AG09319 (cell line): ENCODE measurements at regions not wholly inside any gene's neighbourhood (a gene's known extent, or its start where the extent isn't known, plus 50 kb on each side); places are given as distances from the start of the nearest gene placed in this dataset.

Experiments used
- DNase-seq: peaks from one replicate; pipeline ENCODE4 v3.0.0-alpha.2; 2010; ENCODE audit warnings: low read depth; ENCODE audit errors: extremely low read depth
- TF ChIP-seq, protein P1 (sequence below): IDR thresholded peaks from 2 replicates; pipeline ENCODE4 v1.5.1; 2011; ENCODE audit warnings: low read depth, mild to moderate bottlenecking, inconsistent platforms, low read length, moderate library complexity

DNA sequence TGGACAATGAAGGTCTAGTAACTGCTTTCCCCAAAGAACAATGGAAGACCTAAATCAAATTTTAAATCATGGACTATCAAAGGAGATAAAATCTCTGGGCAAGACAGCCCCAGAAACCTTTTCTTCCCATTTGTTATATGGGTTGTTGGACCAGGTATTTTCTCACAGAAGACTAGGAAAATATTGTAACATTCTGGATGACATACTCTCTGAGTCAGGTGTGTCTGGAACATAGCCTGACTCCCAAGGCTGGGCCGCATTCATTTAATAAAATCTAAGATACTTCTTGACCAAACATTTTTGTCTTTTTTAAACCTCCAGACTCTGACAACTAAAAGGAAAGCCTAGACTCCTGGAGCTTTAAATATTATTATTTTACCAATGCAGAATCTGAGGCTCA lies 87.9 kb downstream of the ATP23 start:
- no peak for DNase-seq

DNA sequence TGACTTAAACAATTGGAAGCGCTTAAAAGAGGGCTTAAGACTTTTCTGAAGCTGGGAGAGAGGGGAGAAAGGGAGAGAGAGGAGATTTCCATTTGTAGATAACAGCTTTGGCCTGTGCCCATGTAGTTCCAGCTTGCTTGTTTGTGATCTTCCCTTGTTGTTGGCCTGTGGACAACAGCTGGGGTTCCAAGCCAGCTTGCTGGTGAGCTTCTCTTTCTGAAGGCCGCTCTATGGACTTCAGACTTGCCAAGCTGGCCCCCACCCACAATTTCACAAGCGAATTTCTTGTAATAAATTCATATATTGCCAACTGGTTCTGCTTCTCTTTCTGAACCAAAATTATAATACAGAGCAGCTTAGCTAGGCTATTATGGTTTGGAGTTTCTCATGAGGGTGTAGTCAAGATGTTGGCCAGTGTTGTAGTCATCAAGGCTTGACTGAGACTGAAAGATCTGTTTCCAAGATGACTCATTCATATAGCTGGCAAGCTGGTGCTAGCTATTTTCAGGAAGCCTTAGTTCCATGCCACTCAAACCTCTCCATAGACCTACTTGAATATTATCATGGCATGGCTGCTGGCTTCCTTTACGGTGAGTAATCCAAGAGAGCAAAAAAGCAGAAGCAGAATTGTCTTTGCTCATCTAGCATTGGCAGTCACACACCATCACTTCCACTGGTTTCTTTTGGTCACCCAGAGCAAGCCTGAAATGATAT lies 89.4 kb downstream of the ATP23 start:
- DNase-seq: no peak
- TF ChIP-seq, protein P1, sequence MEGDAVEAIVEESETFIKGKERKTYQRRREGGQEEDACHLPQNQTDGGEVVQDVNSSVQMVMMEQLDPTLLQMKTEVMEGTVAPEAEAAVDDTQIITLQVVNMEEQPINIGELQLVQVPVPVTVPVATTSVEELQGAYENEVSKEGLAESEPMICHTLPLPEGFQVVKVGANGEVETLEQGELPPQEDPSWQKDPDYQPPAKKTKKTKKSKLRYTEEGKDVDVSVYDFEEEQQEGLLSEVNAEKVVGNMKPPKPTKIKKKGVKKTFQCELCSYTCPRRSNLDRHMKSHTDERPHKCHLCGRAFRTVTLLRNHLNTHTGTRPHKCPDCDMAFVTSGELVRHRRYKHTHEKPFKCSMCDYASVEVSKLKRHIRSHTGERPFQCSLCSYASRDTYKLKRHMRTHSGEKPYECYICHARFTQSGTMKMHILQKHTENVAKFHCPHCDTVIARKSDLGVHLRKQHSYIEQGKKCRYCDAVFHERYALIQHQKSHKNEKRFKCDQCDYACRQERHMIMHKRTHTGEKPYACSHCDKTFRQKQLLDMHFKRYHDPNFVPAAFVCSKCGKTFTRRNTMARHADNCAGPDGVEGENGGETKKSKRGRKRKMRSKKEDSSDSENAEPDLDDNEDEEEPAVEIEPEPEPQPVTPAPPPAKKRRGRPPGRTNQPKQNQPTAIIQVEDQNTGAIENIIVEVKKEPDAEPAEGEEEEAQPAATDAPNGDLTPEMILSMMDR: no peak

More for the DNA sequence above, 87.9 kb downstream of the ATP23 start:
- TF ChIP-seq, protein P1: no peak

DNA sequence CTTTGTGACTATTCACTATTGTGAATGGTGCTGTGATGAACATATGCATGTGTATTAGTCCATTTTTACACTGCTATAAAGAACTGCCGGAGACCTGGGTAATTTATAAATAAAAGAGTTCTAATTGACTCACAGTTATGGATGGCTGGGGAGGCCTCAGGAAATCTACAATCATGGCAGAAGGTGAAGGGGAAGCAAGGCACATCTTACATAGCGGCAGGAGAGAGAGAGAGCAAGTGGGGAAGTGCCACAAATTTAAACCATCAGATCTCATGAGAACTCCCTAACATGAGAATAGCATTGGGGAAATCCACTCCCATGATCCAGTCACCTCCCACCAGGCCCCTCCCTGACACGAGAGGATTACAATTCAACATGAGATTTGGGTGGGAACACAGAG lies 90.8 kb downstream of the ATP23 start:
- no peak for DNase-seq
- TF ChIP-seq, protein P1: no peak

DNA sequence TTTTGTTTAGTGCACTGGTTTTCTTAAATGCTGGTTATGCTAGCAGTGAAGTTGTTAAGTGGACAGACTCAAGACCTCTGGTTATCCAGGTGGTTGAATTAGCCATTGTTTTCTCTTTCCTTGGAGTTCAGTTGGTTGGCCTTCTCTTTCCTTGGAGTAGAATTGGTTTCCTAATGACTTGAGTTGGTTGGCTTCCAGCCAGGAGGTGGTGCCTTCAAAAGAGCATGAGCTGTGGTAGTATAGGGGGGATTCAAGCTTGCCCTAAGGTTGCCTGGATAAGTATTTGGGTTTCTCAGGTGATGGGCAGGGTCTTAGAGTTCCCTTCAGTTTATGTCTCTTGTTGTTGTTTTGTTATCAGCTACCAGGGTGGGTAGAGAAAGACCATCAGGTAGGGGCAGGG lies 92.5 kb downstream of the ATP23 start:
- TF ChIP-seq, protein P1: no peak
- no peak for DNase-seq

DNA sequence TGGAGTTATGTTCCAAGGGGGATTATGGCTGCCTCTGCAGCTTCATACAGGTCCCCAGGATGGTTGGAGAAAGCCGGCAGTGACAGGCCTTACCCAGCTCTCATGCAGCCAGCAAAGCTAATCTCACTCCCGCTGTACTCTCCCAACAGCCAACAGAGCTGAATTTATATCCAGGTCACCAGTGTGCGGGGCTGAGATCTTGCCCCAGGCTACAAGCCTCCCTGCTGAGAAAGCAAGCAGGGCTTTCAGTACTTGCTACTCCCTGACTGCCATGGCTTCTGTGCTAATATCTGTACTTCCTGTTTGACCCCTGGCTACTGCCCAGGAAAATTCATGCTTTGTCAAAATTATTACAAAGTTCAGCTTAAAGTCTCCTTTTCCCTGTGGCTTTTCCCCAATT lies 92.9 kb downstream of the ATP23 start:
- TF ChIP-seq, protein P1: no peak
- DNase-seq: no peak

DNA sequence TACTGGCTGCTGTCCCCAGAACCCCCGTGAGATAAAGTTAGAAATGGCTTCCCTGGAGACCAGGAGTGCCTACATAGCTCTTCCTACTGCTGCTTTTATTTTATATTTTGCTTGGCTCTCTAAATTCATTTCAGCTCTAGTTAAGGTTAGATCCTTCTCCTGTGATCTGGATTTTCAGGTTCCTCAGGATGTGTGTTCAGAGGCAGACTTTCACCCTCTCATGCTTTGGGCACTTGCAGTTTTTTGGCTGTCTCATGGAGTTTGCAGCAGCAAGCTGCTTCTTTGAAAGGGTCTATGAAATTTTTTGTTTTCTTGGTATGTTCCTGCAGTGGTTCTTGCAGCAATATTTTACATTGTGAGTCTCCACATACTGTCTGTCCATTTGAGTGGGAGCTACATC lies 93.3 kb downstream of the ATP23 start:
- TF ChIP-seq, protein P1: no peak
- DNase-seq: no peak

DNA sequence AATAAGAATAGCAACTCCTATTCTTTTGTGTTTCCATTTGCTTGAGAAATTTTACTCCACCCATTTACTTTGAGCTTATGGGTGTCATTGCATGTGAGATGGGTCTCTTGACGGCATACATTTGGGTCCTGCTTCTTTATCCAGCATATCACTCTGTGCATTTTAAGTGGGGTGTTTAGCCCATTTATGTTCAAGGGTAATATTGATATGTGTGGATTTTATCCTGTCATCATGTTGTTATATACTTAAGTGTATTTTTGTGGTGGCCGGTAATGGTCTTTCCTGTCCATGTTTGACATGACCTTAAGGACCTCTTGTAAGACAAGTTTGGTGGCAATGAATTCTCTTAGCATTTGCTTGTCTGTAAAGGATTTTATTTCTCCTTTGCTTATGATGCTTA lies 100.1 kb downstream of the ATP23 start:
- no peak for DNase-seq
- TF ChIP-seq, protein P1: no peak
